SK-N-SH (cell line): ENCODE measurements at regions not wholly inside any gene's neighbourhood (a gene's known extent, or its start where the extent isn't known, plus 50 kb on each side); places are given as distances from the start of the nearest gene placed in this dataset.
A peak's percentile ranks its signal among the peaks of the same experiment; 100 is the strongest.

Experiments used
- CTCF ChIA-PET: fragments of 300-600, 350-600 bp; formaldehyde crosslinking; extraction: SDS; loops from one replicate; lab custom pipeline; 2021; lab: Yijun Ruan, JAX
- POLR2A ChIA-PET: fragments of 350-600 bp; sonication (Branson Sonifier 250); formaldehyde crosslinking; extraction: SDS; loops from one replicate; lab custom pipeline; 2020; ENCODE audit warnings: antibody characterized with exemption, inconsistent platforms; lab: Yijun Ruan, JAX
- DNase-seq: peaks from one replicate; pipeline ENCODE4 v3.0.0; 2012
- H2AFZ ChIP-seq: fragments of 200-600 bp; sonication (generic); 2 replicates; pipeline ENCODE4 v1.8.1; 2016; ENCODE audit warnings: antibody characterized with exemption, mild to moderate bottlenecking, low read depth
- H3F3A ChIP-seq: fragments of 200-600 bp; sonication (generic); replicated peaks from 2 replicates; pipeline ENCODE3; 2016; ENCODE audit warnings: antibody characterized with exemption, mild to moderate bottlenecking; ENCODE audit not compliant: insufficient read depth
- H3K27ac ChIP-seq, 2 experiments: fragments of 200-500 bp in 1 of 2; fragments of 200-600 bp in 1 of 2; sonication (Bioruptor generic) in 1 of 2; sonication (generic), shearing (Covaris generic) in 1 of 2; 2 replicates each; pipeline versions ENCODE4 v1.5.1 to v1.6.1; 2014 to 2016; ENCODE audit warnings: low read depth in 2 of 2, inconsistent platforms in 1 of 2, low read length in 1 of 2, mild to moderate bottlenecking in 1 of 2, mixed read lengths in 1 of 2
- H3K27me3 ChIP-seq: fragments of 200-600 bp; sonication (generic), shearing (Covaris generic); 2 replicates; pipeline ENCODE4 v1.6.1; 2016; ENCODE audit warnings: mixed run types; ENCODE audit not compliant: insufficient read depth
- H3K36me3 ChIP-seq, 2 experiments: fragments of 200-500 bp in 1 of 2; fragments of 200-600 bp in 1 of 2; sonication (Bioruptor generic) in 1 of 2; sonication (generic) in 1 of 2; replicated peaks in 1 of 2; 2 replicates each; pipeline versions ENCODE3 to v1.5.1; 2014 to 2016; ENCODE audit warnings: low read length in 1 of 2, mild to moderate bottlenecking in 1 of 2; ENCODE audit not compliant: insufficient read depth in 2 of 2, control insufficient read depth in 1 of 2
- H3K4me1 ChIP-seq, 2 experiments: fragments of 200-500 bp in 1 of 2; fragments of 200-600 bp in 1 of 2; sonication (Bioruptor generic) in 1 of 2; sonication (generic), shearing (Covaris generic) in 1 of 2; 2 replicates each; pipeline versions ENCODE4 v1.5.1 to v1.6.1; 2014 to 2016; ENCODE audit warnings: low read depth in 1 of 2, low read length in 1 of 2, mixed run types in 1 of 2; ENCODE audit not compliant: insufficient read depth in 2 of 2, control insufficient read depth in 1 of 2
- H3K4me2 ChIP-seq: fragments of 200-600 bp; sonication (generic), shearing (Covaris generic); 2 replicates; pipeline ENCODE4 v1.6.1; 2017; ENCODE audit warnings: mixed run types
- H3K4me3 ChIP-seq, 2 experiments: fragments of 200-500 bp in 1 of 2; fragments of 200-600 bp in 1 of 2; sonication (Bioruptor generic) in 1 of 2; sonication (generic), shearing (Covaris generic) in 1 of 2; 2 replicates each; pipeline versions ENCODE4 v1.5.1 to v1.8.1; 2014 to 2016; ENCODE audit warnings: low read depth in 2 of 2, inconsistent platforms in 1 of 2, low read length in 1 of 2, mild to moderate bottlenecking in 1 of 2, mixed read lengths in 1 of 2, moderate library complexity in 1 of 2
- H3K79me2 ChIP-seq: fragments of 200-600 bp; sonication (generic); 2 replicates; pipeline ENCODE4 v1.8.1; 2017; ENCODE audit warnings: mild to moderate bottlenecking; ENCODE audit not compliant: insufficient read depth
- H3K9ac ChIP-seq: fragments of 200-600 bp; sonication (generic); 2 replicates; pipeline ENCODE4 v1.6.1; 2017; ENCODE audit warnings: mixed run types
- H3K9me2 ChIP-seq: fragments of 200-600 bp; sonication (generic); 2 replicates; pipeline ENCODE4 v1.6.1; 2017; ENCODE audit warnings: mixed run types
- H3K9me3 ChIP-seq: fragments of 200-600 bp; sonication (generic); 2 replicates; pipeline ENCODE4 v1.6.1; 2017; ENCODE audit warnings: mixed run types, mild to moderate bottlenecking, moderate library complexity
- H4K20me1 ChIP-seq: fragments of 200-600 bp; sonication (generic); 2 replicates; pipeline ENCODE4 v1.6.1; 2017; ENCODE audit warnings: mild to moderate bottlenecking, mixed run types; ENCODE audit not compliant: insufficient read depth
- FOSL2 ChIP-seq: IDR thresholded peaks from 2 replicates; pipeline ENCODE4 v1.4.0; 2012; ENCODE audit warnings: low read depth, mild to moderate bottlenecking, moderate library complexity, borderline replicate concordance
- GABPA ChIP-seq: IDR thresholded peaks from 2 replicates; pipeline ENCODE4 v1.4.0; 2012; ENCODE audit warnings: low read depth, mild to moderate bottlenecking
- GATA2 ChIP-seq: sonication (generic); formaldehyde crosslinking; IDR thresholded peaks from 2 replicates; pipeline ENCODE4 v1.5.0; 2020; ENCODE audit warnings: mild to moderate bottlenecking, missing genetic modification reagents
- NFIC ChIP-seq: IDR thresholded peaks from 2 replicates; pipeline ENCODE4 v1.4.0; 2012; ENCODE audit warnings: borderline replicate concordance
- POLR2AphosphoS5 ChIP-seq: IDR thresholded peaks from 2 replicates; pipeline ENCODE4 v1.6.1; 2012; ENCODE audit warnings: low read depth, low read length
- RAD21 ChIP-seq: IDR thresholded peaks from 2 replicates; pipeline ENCODE4 v1.6.1; 2012; ENCODE audit warnings: mild to moderate bottlenecking, low read length
- RCOR1 ChIP-seq: fragments of 150-350 bp; IDR thresholded peaks from 2 replicates; pipeline ENCODE4 v1.6.1; 2017; ENCODE audit warnings: antibody characterized with exemption, low read length
- SMC3 ChIP-seq: IDR thresholded peaks from 2 replicates; pipeline ENCODE4 v1.6.1; 2012; ENCODE audit warnings: low read depth, low read length, improper control_type of control experiment
- TCF12 ChIP-seq: IDR thresholded peaks from 2 replicates; pipeline ENCODE4 v1.4.0; 2012
- TEAD4 ChIP-seq: IDR thresholded peaks from 2 replicates; pipeline ENCODE4 v1.4.0; 2012; ENCODE audit warnings: mild to moderate bottlenecking, borderline replicate concordance; ENCODE audit not compliant: insufficient read depth
- WGBS: methylation state at CpG from one replicate; pipeline ENCODE4 v1.1.6; 2017; ENCODE audit warnings: low lambda C conversion rate; 5-methylcytosine and 5-hydroxymethylcytosine counted together
- TF ChIP-seq, protein P1 (sequence below): fragments of 150-350 bp; IDR thresholded peaks from 2 replicates; pipeline ENCODE4 v1.6.1; 2017; ENCODE audit warnings: antibody characterized with exemption, low read length, low read depth, borderline replicate concordance
- TF ChIP-seq, protein P2 (sequence below): fragments of 200-600 bp; sonication (generic); IDR thresholded peaks from 2 replicates; pipeline ENCODE4 v1.6.1; 2017; ENCODE audit warnings: antibody characterized with exemption, mild to moderate bottlenecking, moderate library complexity
- TF ChIP-seq, protein P3 (sequence below): IDR thresholded peaks from 2 replicates; pipeline ENCODE4 v1.4.0; 2012; ENCODE audit warnings: low read depth, borderline replicate concordance

DNA sequence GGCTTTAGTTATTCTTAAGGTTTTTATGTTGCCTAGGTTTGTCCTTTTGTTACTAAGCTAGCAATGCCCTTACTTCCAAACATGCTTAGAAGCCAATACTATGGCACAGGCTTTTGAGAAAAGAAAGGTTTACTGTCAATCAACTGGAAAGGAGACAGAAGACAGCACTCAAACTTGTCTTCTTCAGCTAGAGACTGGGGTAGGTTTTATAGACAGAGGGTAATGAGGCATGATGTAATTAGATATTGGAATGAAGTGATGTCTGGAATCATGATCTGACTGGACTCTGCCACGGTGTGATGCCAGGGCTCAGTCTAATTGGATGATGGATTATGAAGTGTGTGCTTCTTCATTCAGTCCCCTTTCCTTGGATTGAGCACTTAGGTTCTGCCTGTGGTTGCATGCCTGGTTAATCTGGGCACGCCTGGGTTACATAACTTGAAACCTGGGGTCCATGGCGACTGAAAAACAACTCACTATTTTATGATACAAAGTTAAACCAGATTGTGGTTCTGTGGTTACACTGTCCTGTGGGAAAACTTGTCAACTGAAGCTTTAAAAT, 625.8 kb downstream of the BRINP3 start (continued):
- TF ChIP-seq, protein P1, sequence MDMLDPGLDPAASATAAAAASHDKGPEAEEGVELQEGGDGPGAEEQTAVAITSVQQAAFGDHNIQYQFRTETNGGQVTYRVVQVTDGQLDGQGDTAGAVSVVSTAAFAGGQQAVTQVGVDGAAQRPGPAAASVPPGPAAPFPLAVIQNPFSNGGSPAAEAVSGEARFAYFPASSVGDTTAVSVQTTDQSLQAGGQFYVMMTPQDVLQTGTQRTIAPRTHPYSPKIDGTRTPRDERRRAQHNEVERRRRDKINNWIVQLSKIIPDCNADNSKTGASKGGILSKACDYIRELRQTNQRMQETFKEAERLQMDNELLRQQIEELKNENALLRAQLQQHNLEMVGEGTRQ: no peak
- no peak for TF ChIP-seq FOSL2
- no peak for TF ChIP-seq GABPA
- no peak for TF ChIP-seq NFIC

DNA sequence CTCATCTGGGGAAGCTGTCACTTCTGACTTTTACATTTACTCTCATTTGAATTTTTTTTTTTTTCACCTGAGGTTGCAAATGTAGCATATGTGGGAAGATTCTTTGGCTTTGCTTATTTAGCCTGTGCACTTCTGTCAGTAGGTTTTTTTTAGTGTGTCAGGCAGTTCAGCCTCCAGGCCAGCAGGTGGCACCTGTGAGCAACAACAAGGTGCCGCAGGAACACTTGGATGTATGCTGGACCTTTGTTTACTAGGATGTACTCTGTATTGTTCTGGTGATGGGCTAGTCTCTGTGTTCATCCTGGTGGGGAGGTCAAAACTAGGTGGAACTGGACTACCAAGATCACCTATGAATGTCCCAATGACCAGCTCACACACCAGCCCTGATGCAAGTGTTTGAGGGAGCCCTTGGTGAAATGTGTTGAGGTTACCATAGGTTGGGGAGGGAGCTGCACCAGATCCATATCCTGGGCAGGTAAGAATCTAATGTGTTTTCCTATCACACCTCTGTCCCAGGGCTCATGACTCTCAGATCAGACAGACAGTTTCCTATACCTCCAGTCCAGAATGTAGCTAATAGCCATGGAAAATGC, 618.2 kb downstream of the BRINP3 start:
- ChIA-PET POLR2A (no interaction called here), CTCF (interaction anchor here (0.6 to 1.7 kb wide), 8 partner anchors 9 to 402 kb away, joined by 3 to 7 read pairs (median 4); no protein-coding TSS in a partner anchor)
- Histone ChIP-seq H3F3A (no peaks in the 10 kb centered on the region), H3K4me1 (no peaks in the 10 kb centered on the region), H3K27me3 (no peaks in the 10 kb centered on the region), H3K36me3 (no peaks in the 10 kb centered on the region), H3K9me2 (no peaks in the 10 kb centered on the region), H2AFZ (no peak overlapping the region), H3K79me2 (no peaks in the 10 kb centered on the region), H3K9me3 (no peaks in the 10 kb centered on the region), H3K4me3 (no peak overlapping the region; a peak in 1 of 4 replicates), H3K9ac (no peak overlapping the region), H4K20me1 (no peaks in the 10 kb centered on the region), H3K4me2 (no peak overlapping the region), H3K27ac (no peak overlapping the region)
- no peak for TF ChIP-seq TCF12
- TF ChIP-seq RCOR1: no peak
- TF ChIP-seq GATA2 (CRISPR knock-in tag): no peak
- TF ChIP-seq SMC3: no peak
- peak; percentile 29 for TF ChIP-seq RAD21
- TF ChIP-seq TEAD4: no peak
- TF ChIP-seq, protein P2, sequence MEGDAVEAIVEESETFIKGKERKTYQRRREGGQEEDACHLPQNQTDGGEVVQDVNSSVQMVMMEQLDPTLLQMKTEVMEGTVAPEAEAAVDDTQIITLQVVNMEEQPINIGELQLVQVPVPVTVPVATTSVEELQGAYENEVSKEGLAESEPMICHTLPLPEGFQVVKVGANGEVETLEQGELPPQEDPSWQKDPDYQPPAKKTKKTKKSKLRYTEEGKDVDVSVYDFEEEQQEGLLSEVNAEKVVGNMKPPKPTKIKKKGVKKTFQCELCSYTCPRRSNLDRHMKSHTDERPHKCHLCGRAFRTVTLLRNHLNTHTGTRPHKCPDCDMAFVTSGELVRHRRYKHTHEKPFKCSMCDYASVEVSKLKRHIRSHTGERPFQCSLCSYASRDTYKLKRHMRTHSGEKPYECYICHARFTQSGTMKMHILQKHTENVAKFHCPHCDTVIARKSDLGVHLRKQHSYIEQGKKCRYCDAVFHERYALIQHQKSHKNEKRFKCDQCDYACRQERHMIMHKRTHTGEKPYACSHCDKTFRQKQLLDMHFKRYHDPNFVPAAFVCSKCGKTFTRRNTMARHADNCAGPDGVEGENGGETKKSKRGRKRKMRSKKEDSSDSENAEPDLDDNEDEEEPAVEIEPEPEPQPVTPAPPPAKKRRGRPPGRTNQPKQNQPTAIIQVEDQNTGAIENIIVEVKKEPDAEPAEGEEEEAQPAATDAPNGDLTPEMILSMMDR: peak; percentile 65
- TF ChIP-seq POLR2AphosphoS5: no peak
- TF ChIP-seq, protein P3, sequence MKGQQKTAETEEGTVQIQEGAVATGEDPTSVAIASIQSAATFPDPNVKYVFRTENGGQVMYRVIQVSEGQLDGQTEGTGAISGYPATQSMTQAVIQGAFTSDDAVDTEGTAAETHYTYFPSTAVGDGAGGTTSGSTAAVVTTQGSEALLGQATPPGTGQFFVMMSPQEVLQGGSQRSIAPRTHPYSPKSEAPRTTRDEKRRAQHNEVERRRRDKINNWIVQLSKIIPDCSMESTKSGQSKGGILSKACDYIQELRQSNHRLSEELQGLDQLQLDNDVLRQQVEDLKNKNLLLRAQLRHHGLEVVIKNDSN: no peak
- WGBS: 100% methylated on average over 1 of the region's 1 CpG
- DNase-seq: peak; percentile 3
